Astrocyte (in vitro differentiated cells and primary cell): ENCODE measurements at regions not wholly inside any gene's neighbourhood (a gene's known extent, or its start where the extent isn't known, plus 50 kb on each side); places are given as distances from the start of the nearest gene placed in this dataset.

Experiments used
- EZH2 ChIP-seq: IDR thresholded peaks from 2 replicates; pipeline ENCODE4 v1.6.1; 2012; ENCODE audit warnings: mild to moderate bottlenecking, low read length, inconsistent platforms; ENCODE audit not compliant: insufficient read depth
- TF ChIP-seq, protein P1 (sequence below): IDR thresholded peaks from 2 replicates; pipeline ENCODE4 v1.5.1; 2011; ENCODE audit warnings: low read depth, mild to moderate bottlenecking, inconsistent platforms, low read length, moderate library complexity; ENCODE audit not compliant: insufficient read depth

DNA sequence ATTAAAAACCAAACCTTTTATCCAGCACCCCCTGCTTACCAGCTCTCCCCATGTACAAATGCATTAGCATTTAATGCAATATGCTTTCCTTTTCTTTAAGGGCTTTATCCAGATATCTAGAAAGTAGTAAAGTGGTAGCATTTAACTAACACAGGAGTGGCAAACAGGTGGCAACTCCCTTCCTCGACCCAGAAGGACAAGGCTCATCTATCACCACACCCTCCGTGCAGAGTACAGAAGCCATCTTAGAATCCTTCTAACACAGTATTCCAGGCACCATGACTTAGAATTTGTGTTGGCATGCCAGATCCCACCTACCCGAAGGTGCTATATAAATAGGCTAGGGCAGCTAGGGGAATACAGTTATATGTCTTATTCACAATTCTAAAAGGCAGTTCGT lies 148.6 kb upstream of the NSMCE3 start:
- TF ChIP-seq, protein P1, sequence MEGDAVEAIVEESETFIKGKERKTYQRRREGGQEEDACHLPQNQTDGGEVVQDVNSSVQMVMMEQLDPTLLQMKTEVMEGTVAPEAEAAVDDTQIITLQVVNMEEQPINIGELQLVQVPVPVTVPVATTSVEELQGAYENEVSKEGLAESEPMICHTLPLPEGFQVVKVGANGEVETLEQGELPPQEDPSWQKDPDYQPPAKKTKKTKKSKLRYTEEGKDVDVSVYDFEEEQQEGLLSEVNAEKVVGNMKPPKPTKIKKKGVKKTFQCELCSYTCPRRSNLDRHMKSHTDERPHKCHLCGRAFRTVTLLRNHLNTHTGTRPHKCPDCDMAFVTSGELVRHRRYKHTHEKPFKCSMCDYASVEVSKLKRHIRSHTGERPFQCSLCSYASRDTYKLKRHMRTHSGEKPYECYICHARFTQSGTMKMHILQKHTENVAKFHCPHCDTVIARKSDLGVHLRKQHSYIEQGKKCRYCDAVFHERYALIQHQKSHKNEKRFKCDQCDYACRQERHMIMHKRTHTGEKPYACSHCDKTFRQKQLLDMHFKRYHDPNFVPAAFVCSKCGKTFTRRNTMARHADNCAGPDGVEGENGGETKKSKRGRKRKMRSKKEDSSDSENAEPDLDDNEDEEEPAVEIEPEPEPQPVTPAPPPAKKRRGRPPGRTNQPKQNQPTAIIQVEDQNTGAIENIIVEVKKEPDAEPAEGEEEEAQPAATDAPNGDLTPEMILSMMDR, result no peak
- no peak for TF ChIP-seq EZH2
